Astrocyte (in vitro differentiated cells and primary cell): ENCODE measurements at regions not wholly inside any gene's neighbourhood (a gene's known extent, or its start where the extent isn't known, plus 50 kb on each side); places are given as distances from the start of the nearest gene placed in this dataset.

Experiments used
- DNase-seq: peaks from one replicate; pipeline ENCODE4 v3.0.0-alpha.2; 2010; ENCODE audit warnings: low read depth
- FAIRE-seq: peaks from 2 replicates; lab custom pipeline; 2011; peaks lifted over from hg19 to GRCh38; lab: Jason Lieb, UNC
- H2AFZ ChIP-seq: 2 replicates; pipeline ENCODE4 v1.6.0; 2012; ENCODE audit warnings: low read depth, low read length, inconsistent platforms
- H3K27ac ChIP-seq: 2 replicates; pipeline ENCODE4 v1.5.1; 2011; ENCODE audit warnings: low read depth, low read length, inconsistent platforms
- H3K27me3 ChIP-seq: 2 replicates; pipeline ENCODE4 v1.6.0; 2011; ENCODE audit warnings: low read length, inconsistent platforms; ENCODE audit not compliant: insufficient read depth
- H3K36me3 ChIP-seq: 2 replicates; pipeline ENCODE4 v1.5.1; 2011; ENCODE audit warnings: low read length, inconsistent platforms; ENCODE audit not compliant: insufficient read depth
- H3K4me1 ChIP-seq: 2 replicates; pipeline ENCODE4 v1.5.1; 2011; ENCODE audit warnings: low read length, inconsistent platforms; ENCODE audit not compliant: insufficient read depth
- H3K4me2 ChIP-seq: 2 replicates; pipeline ENCODE4 v1.6.0; 2012; ENCODE audit warnings: low read length, inconsistent platforms
- H3K4me3 ChIP-seq: 2 replicates; pipeline ENCODE4 v1.5.1; 2011; ENCODE audit warnings: low read depth, mild to moderate bottlenecking, low read length, inconsistent platforms; ENCODE audit not compliant: insufficient read depth
- H3K79me2 ChIP-seq: 2 replicates; pipeline ENCODE4 v1.6.0; 2012; ENCODE audit warnings: mild to moderate bottlenecking, low read length, inconsistent platforms; ENCODE audit not compliant: insufficient read depth
- H3K9ac ChIP-seq: 2 replicates; pipeline ENCODE4 v1.6.0; 2012; ENCODE audit warnings: mild to moderate bottlenecking, low read length, inconsistent platforms
- H3K9me3 ChIP-seq: 2 replicates; pipeline ENCODE4 v1.5.1; 2012; ENCODE audit warnings: low read depth, mild to moderate bottlenecking, low read length, inconsistent platforms; ENCODE audit not compliant: insufficient read depth
- H4K20me1 ChIP-seq: 2 replicates; pipeline ENCODE4 v1.6.0; 2012; ENCODE audit warnings: low read length, inconsistent platforms; ENCODE audit not compliant: insufficient read depth
- H3K27ac Mint-ChIP-seq: one replicate; pipeline ENCODE4 v1.8.0; 2021; ENCODE audit warnings: mild to moderate bottlenecking, mixed read lengths; ENCODE audit not compliant: unreplicated experiment
- H3K27me3 Mint-ChIP-seq: one replicate; pipeline ENCODE4 v1.8.0; 2021; ENCODE audit warnings: low read depth, mixed read lengths; ENCODE audit not compliant: unreplicated experiment
- H3K36me3 Mint-ChIP-seq: one replicate; pipeline ENCODE4 v1.8.0; 2021; ENCODE audit warnings: low read depth, mixed read lengths; ENCODE audit not compliant: unreplicated experiment
- H3K4me1 Mint-ChIP-seq: one replicate; pipeline ENCODE4 v1.8.0; 2021; ENCODE audit warnings: low read depth, mixed read lengths; ENCODE audit not compliant: unreplicated experiment
- H3K4me3 Mint-ChIP-seq: one replicate; pipeline ENCODE4 v1.8.0; 2021; ENCODE audit warnings: mild to moderate bottlenecking, moderate library complexity, mixed read lengths; ENCODE audit not compliant: unreplicated experiment
- H3K9me3 Mint-ChIP-seq: one replicate; pipeline ENCODE4 v1.8.0; 2021; ENCODE audit warnings: mild to moderate bottlenecking, mixed read lengths; ENCODE audit not compliant: unreplicated experiment
- EZH2 ChIP-seq: IDR thresholded peaks from 2 replicates; pipeline ENCODE4 v1.6.1; 2012; ENCODE audit warnings: mild to moderate bottlenecking, low read length, inconsistent platforms; ENCODE audit not compliant: insufficient read depth
- TF ChIP-seq, protein P1 (sequence below): IDR thresholded peaks from 2 replicates; pipeline ENCODE4 v1.5.1; 2011; ENCODE audit warnings: low read depth, mild to moderate bottlenecking, inconsistent platforms, low read length, moderate library complexity; ENCODE audit not compliant: insufficient read depth

DNA sequence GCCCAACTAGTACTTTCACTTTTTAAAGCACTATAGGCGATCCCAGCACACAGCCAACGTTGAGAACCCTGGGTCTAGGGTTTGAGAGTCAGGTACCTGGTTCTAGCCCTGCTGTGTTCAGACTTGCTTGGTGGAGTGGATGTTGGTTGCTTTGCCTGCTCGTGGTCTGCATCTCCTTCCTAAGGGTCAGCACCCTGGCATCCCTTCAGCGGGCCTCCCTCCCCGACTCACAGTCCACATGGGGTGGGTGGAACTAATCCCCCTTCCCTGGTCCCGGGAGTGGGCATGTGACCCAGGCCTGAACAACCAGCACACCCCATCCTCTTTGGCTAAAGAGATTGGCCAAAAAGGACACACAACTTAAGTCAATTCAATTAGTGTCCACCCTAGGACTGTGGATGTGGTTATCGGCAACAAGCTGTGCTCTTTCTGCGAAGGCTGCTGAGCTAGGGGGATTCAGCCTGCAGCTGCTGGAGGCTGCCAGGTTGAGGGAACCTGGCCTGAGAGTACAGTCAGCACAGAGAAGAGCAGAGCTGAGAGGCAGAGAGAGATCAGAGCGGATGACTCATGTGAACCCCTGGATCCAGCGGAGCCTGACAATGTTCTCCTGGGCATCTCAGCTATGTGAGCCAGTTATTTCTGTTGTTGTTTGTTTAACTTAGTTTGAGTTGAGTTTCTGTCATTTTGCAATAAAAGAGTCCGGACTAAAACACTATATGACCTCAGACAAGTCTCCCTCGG lies 138.9 kb downstream of the ACTL8 start:
- Mint-ChIP-seq H3K4me3 (no peak overlapping the region), H3K27ac (no peak overlapping the region), H3K4me1 (no peaks in the 10 kb centered on the region), H3K9me3 (peaks cover 7% of the 10 kb centered on the region), H3K27me3 (peaks cover 62% of the 10 kb centered on the region), H3K36me3 (no peaks in the 10 kb centered on the region)
- DNase-seq (no peak), FAIRE-seq (no peak)
- no peak for TF ChIP-seq EZH2
- TF ChIP-seq, protein P1, sequence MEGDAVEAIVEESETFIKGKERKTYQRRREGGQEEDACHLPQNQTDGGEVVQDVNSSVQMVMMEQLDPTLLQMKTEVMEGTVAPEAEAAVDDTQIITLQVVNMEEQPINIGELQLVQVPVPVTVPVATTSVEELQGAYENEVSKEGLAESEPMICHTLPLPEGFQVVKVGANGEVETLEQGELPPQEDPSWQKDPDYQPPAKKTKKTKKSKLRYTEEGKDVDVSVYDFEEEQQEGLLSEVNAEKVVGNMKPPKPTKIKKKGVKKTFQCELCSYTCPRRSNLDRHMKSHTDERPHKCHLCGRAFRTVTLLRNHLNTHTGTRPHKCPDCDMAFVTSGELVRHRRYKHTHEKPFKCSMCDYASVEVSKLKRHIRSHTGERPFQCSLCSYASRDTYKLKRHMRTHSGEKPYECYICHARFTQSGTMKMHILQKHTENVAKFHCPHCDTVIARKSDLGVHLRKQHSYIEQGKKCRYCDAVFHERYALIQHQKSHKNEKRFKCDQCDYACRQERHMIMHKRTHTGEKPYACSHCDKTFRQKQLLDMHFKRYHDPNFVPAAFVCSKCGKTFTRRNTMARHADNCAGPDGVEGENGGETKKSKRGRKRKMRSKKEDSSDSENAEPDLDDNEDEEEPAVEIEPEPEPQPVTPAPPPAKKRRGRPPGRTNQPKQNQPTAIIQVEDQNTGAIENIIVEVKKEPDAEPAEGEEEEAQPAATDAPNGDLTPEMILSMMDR = no peak
- peaks cover 4% of the 10 kb centered on the region for H3K27me3 ChIP-seq
- H3K4me3 ChIP-seq = no peak overlapping the region
- H3K27ac ChIP-seq = no peak overlapping the region
- no peak overlapping the region for H3K4me2 ChIP-seq
- H3K79me2 ChIP-seq = no peaks in the 10 kb centered on the region
- no peaks in the 10 kb centered on the region for H3K4me1 ChIP-seq
- H3K9me3 ChIP-seq = no peaks in the 10 kb centered on the region
- H3K36me3 ChIP-seq = no peaks in the 10 kb centered on the region
- no peak overlapping the region for H3K9ac ChIP-seq
- no peak overlapping the region for H2AFZ ChIP-seq
- no peaks in the 10 kb centered on the region for H4K20me1 ChIP-seq

DNA sequence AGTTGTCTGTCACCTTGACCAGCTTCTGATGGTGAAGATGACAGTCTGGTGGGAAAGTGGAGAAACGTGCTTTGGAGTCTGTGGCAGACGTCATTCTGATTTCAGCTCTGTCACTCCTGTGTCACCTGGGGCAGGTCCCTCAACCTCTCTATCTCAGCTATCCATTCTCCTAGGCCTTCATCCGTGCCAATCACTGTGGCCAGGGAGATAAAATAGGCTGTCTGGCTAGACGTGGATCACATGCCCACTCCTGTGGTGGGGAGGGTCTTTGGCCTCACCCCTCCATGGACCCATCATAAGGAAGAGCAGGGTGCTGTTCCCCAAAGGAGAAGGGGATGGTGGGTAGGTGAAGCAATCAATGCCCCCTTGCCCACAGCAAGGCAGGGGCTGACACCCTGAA lies 140.3 kb downstream of the ACTL8 start:
- Histone ChIP-seq H3K27ac (no peak overlapping the region), H3K9ac (no peak overlapping the region), H3K27me3 (peaks cover 4% of the 10 kb centered on the region), H3K79me2 (no peaks in the 10 kb centered on the region), H3K4me2 (no peak overlapping the region), H4K20me1 (no peaks in the 10 kb centered on the region), H3K9me3 (no peaks in the 10 kb centered on the region), H3K4me1 (no peaks in the 10 kb centered on the region), H3K36me3 (no peaks in the 10 kb centered on the region), H3K4me3 (no peak overlapping the region), H2AFZ (no peak overlapping the region)
- Mint-ChIP-seq H3K4me3 (no peak overlapping the region), H3K9me3 (peaks cover 8% of the 10 kb centered on the region), H3K27ac (no peak overlapping the region), H3K4me1 (no peaks in the 10 kb centered on the region), H3K27me3 (peaks cover 62% of the 10 kb centered on the region), H3K36me3 (no peaks in the 10 kb centered on the region)
- no peak for FAIRE-seq
- DNase-seq = no peak
- TF ChIP-seq EZH2 = no peak
- TF ChIP-seq, protein P1 = no peak

DNA sequence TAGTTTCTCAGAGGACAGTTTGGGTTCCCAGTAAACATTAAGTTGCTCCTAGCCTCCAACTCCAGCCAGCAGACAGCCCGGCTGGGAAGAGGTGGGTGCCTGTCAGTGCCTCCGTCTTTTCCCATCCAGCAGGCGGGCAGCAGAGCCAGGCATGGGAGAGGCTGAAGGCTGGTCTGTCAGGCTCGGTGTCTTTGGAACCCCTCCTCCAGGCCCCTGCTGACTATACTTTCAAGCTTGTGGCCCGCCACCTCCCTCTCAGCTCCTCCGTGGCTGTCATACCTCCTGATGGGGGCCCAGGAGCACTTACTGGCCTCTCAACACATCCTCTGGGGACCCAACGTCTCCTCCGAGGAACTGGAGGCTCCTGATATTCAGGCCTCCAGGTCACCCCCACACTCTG lies 140.9 kb downstream of the ACTL8 start:
- no peaks in the 10 kb centered on the region for H3K9me3 ChIP-seq
- H3K4me1 Mint-ChIP-seq = no peaks in the 10 kb centered on the region
- no peaks in the 10 kb centered on the region for H3K36me3 ChIP-seq
- TF ChIP-seq EZH2 = no peak
- TF ChIP-seq, protein P1 = no peak
- H4K20me1 ChIP-seq = no peaks in the 10 kb centered on the region
- H3K27ac ChIP-seq = no peak overlapping the region
- no peak overlapping the region for H2AFZ ChIP-seq
- no peaks in the 10 kb centered on the region for H3K79me2 ChIP-seq
- H3K27me3 Mint-ChIP-seq = peaks cover 60% of the 10 kb centered on the region
- no peaks in the 10 kb centered on the region for H3K36me3 Mint-ChIP-seq
- H3K27ac Mint-ChIP-seq = no peak overlapping the region
- peaks cover 5% of the 10 kb centered on the region for H3K27me3 ChIP-seq
- FAIRE-seq (no peak), DNase-seq (no peak)
- H3K4me2 ChIP-seq = no peak overlapping the region
- H3K9me3 Mint-ChIP-seq = peaks cover 5% of the 10 kb centered on the region
- no peaks in the 10 kb centered on the region for H3K4me1 ChIP-seq
- no peak overlapping the region for H3K9ac ChIP-seq
- H3K4me3 ChIP-seq = no peak overlapping the region
- H3K4me3 Mint-ChIP-seq = no peak overlapping the region
